NCI-H510A (cell line): ENCODE measurements at regions not wholly inside any gene's neighbourhood (a gene's known extent, or its start where the extent isn't known, plus 50 kb on each side); places are given as distances from the start of the nearest gene placed in this dataset.
"Not testable (repeated sequence)": the region's sequence is repeated elsewhere in the genome, so short reads cannot be mapped to it uniquely, and the experiment has no call there.

ENCODE experiments used
- DNase-seq: peaks from one replicate; lab custom pipeline; 2025; lab: John Stamatoyannopoulos, UW

DNA sequence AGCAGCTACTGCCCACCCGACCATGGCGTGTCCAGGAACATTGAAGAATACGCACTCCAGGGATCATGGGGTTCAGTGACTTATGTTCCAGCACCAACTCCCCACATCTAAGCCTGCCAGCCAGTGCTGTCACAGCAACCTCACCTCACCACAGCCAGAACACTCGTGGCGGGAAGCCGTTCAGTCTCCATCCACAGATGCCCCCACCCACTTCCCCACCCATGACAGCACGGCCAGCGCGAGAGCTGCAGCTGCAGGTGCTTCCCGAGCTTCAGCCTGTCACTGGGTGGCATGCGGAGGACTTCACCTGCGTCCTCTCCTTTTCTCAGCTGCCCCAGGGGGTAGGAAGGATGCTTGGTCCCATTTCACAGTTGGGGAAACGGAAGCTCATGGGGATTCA, 50.3 kb downstream of the RBFOX3 start:
- no peak for DNase-seq

DNA sequence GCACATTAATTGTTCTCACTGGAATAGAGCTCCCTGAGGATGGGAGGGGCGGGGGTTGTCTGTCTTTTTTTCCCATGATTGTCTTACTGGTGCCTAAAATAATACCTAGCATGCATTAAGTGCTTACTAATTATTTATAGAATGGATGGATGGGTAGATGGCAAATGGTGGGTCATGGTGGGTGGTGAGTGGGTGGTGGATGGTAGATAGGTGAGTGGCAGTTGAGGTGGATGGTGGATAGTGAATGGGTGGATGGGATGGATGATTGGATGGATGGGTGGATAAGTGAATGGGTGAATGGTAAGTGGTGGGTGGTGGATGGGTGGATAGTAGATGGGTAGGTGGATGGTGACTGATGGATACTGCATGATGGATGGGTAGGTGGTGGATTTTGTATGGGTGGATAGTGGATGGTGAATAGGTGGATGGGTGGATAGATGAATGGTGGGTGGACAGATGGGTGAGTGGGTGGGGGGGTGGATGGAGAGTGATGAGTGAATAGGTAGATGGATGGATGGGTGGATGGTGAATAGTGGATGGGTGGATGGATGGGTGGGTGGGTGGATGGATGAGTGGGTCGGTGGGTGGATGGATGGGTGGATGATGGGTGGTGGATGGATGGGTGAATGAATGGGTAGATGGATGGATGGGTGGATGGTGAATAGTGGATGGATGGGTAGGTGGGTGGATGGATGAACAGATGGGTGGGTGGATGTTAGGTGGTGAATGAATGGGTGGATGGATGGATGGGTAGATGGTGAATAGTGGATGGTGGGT, 51.6 kb downstream of the RBFOX3 start:
- DNase-seq = no peak

DNA sequence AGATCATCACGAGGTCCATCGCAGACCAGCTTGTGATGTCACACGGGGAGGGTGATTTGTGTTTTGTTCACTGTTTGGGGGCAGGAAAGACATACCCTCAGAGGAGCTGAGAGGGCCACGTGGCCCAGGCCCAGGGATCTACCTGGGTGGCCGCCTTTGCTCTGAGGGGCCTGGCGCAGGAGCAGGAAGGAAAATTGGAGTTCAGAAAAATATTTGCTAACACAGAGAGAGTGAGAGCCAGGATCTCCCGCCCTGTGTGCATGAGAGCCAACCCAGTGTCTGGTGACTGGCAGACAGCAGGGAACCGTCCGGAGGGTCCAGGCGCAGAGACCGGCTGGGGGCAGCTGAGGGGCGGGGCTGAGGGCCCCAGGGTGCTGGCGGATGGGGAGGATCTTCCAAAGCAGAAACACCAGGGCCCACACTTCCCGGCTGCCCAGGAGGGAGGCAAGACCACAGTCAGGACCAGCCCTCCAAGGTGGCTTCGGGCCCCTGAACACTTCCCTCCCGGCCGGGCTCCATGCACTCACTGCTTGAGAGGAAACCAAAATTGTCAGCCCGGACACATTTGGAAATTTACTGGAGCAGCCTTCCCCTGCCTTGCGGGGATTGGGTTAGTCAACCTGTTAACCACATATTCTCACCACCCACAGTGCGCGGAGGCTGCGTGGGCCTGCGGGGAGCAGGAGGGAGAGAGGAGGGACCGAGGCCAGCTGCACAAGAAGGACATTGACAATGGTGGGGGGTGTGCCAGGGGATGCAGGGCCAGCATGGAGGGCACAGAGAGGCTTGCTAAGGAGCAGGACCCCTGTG, 52.6 kb downstream of the RBFOX3 start:
- DNase-seq = no peak

DNA sequence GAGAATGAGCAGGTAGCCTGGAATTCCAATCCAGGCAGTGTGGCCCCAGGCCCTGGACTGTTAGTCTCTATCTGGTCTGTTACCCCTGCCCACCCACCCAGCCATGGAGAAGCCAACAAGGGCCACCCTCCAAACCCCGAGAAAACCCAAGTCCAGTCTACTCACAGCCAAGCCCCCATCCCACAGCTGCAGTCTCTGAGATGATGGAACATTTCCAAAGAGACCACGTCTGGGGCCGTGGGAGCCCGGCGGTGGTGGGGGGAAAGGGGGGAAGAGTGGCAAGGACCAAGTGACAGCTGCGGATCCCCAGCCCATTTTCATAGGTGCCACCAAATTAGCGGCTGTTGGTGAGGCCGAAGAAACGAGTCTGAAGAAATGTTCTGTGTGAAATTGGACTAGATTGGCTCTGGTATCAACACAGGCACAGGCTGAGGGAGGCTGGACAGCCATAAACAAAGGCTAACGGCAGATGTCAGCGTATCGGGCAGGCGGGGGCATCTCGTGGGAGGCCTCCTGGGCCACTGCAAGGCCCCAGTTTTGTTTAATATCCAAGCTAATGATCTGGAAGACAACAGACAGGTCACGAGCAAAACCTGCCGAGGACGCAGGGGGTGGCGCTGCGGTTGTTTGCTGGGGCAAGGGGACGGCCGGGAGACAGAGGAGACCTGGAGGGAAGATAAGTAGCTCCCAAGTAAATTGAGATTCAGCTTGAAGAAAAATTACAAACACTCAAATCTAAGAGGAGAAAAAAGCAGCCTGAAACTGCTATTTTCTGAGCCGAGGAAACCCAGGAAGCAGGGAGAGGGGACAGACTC, 53.4 kb downstream of the RBFOX3 start:
- DNase-seq = no peak

DNA sequence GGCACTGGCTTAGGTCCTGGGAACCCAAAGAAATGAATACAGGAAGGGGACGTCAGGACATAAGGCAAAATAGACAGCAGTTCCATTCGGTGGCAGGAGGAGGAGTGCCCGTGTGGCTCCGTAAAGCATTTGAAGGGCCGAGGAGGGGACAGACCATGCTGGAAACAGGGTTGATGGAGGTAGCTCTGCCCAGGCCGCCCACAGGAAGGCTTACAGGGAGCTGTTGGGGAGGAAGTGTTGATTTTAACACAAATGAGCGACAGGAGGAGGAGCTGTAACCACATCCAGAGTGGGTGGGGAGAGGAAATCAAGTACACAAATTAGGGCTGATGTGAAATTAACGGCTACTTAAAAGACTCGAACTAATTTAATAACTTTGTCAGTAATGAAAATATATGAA, 54.6 kb downstream of the RBFOX3 start:
- DNase-seq = no peak

DNA sequence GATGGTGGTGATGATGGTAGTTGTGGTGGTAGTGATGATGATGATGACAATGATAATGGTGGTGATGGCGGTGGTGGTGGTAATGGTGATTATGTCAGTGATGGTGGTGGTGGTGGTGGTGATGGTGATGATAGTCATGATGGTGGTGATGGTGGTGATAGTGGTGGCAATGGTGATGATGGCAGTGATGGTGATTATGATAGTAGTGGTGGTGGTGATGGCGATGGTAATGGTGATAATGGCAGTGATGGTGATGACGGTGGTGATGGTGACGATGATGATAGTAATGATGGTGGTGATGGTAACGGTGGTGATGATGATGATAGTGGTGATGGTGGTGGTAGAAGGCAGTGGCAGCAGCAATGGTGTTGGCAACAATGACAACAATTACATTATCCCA, 55.3 kb downstream of the RBFOX3 start:
- DNase-seq = no peak

DNA sequence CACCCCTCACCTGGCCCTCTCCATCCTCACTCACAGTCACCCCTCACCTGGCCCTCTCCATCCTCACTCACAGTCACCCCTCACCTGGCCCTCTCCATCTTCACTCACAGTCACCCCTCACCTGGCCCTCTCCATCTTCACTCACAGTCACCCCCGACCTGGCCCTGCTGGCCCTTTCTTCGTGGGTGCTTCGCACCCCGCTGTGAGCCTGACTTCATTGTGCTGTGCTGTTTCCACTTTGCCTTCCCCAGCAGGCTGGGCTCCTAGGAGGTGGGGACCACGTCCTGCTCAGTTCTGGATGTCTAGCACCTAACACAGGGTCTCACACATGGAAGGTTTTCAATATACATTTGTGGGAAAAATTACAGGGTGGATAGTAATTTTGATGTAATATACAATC, 56.5 kb downstream of the RBFOX3 start:
- not testable (repeated sequence) for DNase-seq

DNA sequence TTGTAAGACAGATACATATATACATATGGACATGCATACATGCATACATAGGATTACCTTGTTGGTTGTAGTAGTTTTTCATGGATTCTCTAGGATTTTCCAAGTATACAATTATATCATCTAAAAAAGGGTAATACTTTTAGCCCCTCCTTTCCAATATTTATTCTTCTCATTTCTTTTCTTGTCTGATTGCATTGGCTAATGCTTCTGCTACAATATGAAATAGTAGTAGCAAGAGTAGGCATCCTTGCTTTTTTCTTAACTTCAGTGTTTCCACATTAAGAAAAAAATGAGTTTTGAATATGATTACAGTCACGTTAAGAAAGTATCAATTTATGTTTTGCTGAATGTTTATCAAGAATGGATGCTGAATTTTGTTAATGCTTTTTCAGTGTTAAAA, 58.0 kb downstream of the RBFOX3 start:
- no peak for DNase-seq

DNA sequence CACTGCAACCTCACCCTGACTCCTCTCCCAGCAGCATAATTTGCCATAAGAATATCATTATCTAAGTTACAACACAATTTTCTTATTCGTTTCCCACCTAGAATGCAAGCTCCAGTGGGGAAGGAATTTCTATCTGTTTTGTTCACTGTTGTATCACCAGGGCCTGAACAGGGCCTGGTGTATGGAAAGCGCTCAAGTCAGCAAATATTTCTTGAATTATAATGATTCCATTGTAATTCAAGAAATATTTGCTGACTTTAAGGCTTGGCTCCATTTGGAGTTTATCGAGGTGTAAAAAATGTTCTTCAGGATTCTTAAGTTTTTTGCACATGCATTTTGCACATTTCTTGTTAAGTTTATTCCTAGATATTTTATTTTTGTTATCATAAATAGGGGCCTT, 58.4 kb downstream of the RBFOX3 start:
- no peak for DNase-seq

DNA sequence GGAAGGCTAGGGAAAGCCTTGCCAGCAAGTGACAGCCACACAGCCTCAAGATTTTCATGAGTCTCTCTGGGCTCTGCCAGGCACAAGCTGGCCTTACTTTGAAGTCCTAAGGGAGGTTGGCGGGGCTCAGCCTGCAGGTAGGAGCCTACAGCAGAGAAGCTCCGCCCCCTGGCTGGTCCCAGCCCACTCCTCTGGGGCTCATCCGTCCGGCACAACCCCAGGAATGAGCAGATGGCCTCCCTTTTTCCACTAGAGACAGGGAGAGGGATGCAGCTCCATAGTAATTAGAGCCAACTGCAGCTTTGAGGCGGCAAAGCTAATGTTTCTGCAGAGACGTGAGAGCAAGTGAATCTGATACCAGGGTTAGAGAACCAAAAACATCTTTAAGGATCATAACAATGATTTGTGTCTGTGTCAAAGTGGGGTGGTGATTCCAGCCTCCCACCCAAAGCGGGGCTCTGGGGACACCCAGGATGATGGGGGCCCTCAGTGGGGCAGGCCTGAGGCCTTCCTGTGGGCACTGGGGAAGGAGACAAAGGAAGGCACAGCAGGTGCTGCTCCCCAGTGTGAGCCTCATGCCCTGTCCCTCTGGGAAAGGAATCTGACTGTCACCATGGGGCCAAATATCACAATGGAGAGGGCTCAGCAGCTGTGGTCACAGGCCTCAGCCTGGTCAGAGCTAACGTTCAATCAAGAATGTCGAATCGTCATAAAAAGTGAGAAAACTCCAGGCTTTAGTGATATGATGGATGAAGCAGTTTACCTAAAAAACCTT, 61.5 kb downstream of the RBFOX3 start:
- no peak for DNase-seq

DNA sequence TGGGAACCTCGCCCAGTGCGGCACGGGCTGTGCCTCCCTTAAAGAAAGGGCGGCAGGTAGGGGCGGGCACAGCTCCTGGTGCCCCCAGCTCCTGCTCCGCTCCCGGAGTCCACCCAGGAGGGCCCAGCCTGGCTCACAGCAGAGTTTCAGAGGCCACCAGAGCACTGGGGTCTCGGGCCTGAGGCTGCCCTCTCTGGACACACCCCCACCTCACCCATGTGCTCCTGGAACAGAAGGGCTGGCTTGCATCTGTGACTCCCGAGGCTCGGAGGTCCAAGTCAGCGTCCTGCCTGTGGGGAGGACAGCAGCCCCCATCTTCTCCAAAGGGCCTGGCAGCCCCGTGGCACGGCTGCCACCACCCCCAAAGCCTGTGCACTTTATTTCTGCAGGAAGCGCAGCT, 62.7 kb downstream of the RBFOX3 start:
- DNase-seq = no peak

DNA sequence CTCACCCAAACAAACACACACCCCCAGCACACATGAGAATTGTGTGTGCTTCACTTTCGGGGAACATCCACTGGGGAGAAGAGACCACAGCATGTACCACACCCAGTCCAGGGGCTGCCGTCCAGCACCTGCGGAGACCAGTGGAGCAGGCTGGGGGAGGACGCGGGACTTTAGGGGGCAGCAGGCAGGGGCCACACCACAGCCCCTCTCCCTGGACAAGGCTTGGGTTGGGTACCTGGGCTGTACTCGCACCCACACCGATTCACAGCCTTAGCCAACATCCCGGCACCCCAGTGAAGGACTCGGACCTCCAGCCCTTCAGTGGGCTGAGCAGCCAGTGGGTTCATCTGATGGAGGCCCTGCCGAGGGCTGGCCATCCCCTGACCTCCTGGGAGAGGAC, 63.3 kb downstream of the RBFOX3 start:
- DNase-seq = no peak

DNA sequence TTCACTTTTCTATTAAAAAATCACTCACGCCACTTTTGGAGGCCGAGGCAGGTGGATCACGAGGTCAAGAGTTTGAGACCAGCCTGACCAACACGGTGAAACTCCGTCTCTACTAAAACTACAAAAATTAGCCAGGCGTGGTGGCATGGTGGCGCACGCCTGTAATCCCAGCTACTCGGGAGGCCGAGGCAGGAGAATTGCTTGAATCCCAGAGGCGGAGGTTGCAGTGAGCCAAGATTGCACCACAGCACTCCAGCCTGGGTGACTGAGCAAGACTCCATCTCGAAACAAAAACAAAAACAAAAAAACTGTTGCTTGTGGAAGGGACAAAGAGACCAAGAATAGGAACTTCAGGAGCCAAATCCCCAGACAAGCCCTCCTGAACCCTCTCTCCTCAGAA, 63.7 kb downstream of the RBFOX3 start:
- not testable (repeated sequence) for DNase-seq

DNA sequence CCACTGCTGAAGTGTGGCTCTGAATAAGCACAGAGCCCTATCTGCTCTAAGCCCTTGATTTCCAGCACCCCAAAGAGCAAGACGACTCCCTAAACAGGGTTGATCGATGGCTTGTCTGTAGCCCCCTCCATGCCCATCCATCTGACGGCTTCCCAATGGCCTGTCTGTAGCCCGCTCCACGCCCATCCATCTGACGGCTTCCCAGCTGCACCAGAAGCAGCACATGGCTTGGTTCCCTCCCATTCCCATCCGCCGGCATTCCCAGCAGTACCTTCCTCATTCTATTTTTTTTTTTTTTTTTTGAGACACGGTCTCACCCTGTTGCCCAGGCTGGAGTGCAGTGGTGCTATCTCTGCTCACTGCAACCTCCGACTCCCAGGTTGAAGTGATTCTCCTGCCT, 64.5 kb downstream of the RBFOX3 start:
- DNase-seq = no peak

DNA sequence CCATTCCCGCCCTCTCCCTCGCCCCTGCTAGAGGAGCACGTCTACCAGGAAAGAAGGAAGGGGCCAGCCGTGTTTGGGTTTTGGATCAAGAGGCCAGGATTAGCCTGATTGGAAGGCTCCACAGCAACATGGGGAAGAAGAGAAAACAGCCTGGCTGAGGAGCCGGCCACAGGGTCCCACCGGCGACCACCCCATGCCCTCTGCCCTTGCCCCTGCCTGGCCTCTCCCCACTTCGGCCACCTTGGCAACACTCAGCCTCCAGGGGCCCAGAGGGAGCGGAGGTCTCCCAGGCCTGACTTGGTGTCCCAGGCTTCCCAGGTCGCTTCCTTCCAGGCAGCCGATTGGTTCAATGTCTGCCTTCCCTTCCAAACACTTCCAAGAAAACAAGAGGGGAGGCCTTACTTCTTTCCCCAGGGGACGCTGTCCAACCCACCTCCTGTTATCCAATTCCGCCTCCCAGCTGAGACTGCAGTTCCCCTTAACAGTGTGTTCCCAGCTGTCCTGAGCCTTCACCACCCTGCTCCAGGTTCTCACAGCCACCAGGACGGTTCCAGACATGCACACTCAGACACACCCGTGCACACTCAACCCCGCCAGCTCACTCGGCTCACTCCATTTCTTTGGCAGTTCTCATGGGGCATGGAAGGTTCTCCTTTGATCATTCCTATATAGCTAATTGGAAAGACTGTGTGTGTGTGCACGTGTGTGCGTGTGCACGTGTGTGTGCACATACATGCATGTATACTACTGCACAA, 65.4 kb downstream of the RBFOX3 start:
- no peak for DNase-seq

DNA sequence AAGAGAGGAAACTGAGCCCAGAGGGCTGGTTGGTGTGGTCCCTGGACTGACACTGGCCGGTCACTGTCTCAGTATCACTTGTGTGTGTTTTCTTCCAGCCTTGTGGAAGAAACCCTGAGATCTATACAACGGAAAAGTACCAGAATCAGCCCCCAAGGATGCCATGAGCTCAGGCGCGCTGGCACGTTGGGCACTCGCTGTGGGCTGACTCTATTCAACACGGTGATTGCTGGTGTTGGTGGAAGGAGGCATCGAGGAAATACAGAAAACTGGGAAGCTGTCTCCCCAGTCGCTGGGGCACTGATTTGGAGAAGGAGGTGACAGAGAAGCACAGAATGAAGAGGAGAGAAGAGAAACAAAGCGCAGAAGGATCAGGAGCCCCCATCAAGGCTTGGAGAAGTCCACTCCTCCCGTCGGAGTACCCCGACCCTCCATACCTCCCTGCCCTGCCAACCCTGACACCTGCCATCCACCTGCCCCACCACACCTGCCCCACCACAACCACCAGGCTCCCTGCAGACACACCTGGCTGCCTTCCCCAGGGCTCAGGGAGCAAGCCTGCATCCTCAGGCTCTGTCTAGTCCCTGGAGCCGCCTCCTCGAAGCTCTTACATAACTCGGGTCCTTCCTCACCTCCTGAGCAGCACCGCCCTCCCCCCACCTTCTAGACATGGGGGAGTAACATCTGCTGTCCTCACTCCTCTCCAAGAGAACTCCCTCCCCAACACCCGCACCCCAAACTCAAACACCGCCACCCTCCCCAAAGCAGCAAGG, 66.5 kb downstream of the RBFOX3 start:
- no peak for DNase-seq

DNA sequence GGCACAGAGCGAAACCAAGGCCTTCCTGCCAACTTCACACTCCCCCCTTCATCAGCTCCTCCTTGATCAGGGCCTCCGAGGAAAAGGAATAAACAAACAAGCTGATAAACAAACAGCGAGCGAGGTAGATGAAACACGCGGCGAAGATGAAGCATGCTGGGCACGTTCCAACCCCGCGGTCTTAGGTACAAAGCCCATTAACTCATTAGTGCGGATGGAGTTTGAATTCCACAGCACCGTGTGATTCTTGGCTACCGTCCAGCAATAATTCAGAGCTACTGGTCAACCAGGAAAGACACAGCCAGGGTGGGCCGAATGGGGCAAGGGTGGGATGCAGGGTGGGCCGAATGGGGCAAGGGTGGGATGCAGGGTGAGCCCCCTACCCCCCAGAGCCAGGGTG, 67.3 kb downstream of the RBFOX3 start:
- no peak for DNase-seq

DNA sequence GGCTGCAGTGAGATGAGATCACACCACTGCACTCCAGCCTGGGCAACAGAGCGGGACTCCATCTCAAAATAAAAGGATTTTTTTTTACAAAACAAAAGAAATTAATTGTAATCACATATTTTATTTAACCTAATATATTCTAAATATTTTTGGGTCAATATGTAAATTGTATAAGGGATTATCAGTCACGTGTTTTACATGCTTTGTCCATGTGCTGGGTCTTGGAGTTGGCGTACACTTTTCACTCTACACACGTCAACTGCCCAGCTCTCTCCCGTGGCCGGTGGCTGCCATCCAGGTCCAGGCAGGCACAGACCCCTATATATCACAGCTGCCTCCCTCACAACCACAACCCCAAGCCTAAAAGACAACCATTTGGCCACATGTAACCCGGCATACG, 68.1 kb downstream of the RBFOX3 start:
- no peak for DNase-seq

DNA sequence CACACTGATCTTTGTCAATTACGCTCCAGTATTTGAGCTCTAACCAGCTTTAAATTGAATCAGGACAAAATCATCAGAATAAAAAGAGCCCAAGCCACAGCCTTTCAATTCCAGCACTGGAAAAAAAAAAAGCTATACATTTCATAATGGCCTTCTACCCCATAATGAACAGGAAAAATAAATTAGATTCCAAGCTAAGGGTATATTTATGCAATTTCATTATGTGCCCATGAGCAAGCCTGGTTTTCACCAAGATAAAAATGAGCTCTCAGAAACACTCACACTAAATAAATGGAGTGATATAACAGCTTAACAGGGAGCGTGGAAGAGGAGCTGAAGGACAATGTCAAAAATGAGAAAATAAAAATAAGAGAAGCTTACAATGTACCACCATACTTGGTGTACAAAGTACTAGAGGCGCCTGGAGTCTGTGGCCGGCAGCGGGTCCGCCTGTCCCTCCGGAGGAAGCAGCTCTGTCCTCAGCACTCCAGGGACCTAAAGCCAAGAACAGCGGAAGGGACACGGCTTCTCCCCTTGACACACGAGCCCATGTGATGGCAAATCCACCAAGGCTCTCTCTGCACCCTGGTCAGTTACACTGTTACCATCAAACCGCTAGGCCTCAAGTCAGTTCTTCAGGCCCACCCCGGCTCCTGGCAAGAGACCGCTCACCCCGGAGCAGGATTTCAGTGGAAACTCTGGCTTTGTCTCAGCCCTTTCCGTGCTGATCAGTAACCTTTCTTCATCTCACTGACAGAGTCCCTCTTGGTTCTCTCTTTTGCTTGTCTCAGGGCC, 69.6 kb downstream of the RBFOX3 start:
- DNase-seq = no peak
